CD4-positive, alpha-beta T cell treated with Interleukin-2 at 100 ng/mL for 4 hours (primary cell): ENCODE measurements at regions not wholly inside any gene's neighbourhood (a gene's known extent, or its start where the extent isn't known, plus 50 kb on each side); places are given as distances from the start of the nearest gene placed in this dataset.

Source experiments
- DNase-seq: peaks from one replicate; pipeline ENCODE4 v3.0.0-alpha.2; 2020; ENCODE audit warnings: low spot score

- no peak for DNase-seq
These were observed 952.2 kb downstream of the TUSC7 start for GRCh38 chr3:117661818-117662095.

GRCh38 chr3:117665296-117665695 lies 955.7 kb downstream of the TUSC7 start:
- DNase-seq, result no peak

DNA sequence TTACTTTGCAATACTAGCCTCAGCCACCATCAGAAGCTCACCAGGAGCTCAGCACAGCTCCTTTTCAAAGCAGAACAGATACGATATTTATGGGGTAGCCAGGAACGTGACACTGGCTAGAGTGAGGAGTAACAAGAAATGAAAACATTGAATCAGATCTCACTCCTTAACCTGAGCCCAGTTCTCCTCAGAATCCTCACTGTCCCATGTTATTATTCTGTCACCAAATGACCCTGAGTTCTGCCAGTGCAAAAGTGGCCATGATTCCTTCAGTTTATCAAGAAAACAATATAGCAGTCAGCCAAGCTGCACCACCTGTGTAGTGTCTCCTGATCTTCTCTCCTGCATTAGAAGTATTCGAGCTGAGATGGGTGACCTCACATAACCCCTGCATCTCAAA lies 956.7 kb downstream of the TUSC7 start:
- no peak for DNase-seq

DNA sequence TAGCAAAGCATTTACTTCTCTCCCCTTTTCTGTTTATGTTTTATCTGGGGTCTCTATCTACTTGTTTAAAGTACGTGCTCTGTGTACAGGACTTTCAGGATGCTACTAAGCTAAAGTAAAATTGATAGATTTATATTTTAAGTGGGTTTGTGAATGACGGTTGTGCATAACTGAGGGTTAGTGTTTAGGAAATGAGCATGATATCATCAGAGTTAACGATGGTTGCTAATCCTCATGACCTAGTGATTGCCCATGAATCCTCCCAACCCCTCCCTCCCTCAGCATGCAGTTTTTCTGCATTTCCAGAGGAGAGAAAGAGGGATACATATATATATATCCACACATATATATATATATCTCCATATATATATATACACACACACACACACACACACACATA lies 957.2 kb downstream of the TUSC7 start:
- DNase-seq, result no peak

GRCh38 chr3:117669774-117670173 lies 960.2 kb downstream of the TUSC7 start:
- DNase-seq, result no peak

GRCh38 chr3:117671722-117672318 lies 962.2 kb downstream of the TUSC7 start:
- DNase-seq, result no peak

GRCh38 chr3:117674321-117674720 lies 964.7 kb downstream of the TUSC7 start:
- DNase-seq, result no peak

- no peak for DNase-seq
These were observed 972.0 kb downstream of the TUSC7 start for GRCh38 chr3:117681619-117682018.

GRCh38 chr3:117687096-117687495 lies 977.5 kb downstream of the TUSC7 start:
- no peak for DNase-seq

DNA sequence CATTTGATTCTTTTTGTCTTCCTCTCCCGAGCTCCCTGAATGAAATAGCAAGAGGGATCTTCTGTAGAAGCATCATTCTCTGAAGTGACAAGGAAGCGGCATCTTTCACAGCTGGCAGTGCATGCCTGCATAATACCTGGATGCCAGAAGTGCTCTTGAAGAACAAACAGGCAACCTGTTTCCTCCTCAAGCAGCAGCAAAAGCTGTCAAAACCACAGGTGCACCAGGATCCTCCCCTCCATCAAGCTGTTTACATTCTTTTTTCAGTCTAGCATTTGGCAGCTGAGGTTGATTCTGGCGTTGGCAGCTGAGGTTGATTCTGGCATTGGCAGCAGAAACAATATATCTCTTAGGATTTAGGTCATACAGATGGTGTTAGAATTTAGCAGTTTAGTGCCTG lies 979.0 kb downstream of the TUSC7 start:
- DNase-seq, result no peak

DNA sequence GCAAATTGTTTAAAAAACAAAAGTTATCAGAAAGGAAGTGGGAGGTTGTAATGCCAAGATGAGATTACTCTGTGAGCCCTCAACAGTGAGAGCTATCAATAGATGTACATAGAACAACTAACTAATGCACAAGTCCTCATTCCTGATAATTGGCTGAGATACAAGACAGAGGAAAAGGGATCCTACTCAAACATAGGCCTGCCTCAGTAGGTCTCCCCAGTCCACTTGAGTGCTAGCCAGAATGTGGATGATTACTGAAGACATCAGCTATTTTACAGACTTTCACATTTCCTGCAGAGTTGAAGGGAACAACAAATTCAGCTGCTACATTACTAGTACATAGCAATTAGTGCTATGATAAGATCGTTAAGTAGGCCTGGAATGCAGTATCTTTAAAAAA lies 981.9 kb downstream of the TUSC7 start:
- no peak for DNase-seq

- DNase-seq, result no peak
These were observed 982.9 kb downstream of the TUSC7 start for GRCh38 chr3:117692416-117692995.

DNA sequence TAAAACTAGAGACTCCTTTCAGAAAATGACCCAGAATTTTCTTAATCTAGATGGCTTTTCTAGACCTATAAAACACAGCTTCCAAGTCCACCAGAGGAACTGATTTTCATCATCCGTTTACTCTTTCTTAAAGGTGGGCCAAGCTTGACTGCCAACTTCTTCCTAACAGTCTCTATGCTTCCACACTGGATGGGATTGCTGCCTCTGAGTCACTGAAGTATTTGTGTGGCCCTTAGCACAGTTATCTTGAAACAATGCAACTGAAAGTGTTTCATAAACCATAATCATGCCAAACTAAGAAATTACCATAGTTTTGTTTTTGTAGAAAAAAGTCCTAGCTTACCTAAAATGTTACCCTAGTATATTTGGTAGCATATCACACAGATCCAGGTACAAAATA lies 985.7 kb downstream of the TUSC7 start:
- DNase-seq, result no peak

GRCh38 chr3:117695871-117696645 lies 986.5 kb downstream of the TUSC7 start:
- no peak for DNase-seq

DNA sequence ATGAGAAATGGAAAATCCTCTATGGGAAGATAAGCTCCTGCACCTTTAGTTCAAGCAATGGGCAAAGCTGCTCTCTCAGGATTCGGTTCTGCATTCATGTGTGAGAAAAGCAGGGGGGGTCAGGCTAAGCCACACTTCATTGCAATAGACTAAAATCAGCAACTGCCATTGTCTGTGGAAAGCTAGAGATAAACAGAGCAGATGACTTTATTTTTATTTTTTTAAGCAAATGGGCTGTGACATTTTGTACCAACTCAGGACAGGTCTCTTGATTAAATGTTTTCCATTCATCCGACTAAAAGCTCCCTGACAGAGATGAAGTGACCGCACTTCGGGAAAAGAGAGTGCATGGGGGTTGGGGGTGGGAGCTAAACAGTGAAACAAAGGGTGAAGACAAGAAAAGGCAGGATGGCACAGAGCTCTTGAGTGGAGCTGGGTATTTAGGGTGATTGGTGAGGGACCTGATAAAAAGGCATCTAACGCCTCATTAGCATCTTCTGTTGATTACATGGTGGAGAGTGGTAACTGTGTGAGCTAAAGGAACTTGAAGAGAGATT lies 987.4 kb downstream of the TUSC7 start:
- DNase-seq, result no peak

GRCh38 chr3:117699058-117699457 lies 989.5 kb downstream of the TUSC7 start:
- DNase-seq, result no peak

DNA sequence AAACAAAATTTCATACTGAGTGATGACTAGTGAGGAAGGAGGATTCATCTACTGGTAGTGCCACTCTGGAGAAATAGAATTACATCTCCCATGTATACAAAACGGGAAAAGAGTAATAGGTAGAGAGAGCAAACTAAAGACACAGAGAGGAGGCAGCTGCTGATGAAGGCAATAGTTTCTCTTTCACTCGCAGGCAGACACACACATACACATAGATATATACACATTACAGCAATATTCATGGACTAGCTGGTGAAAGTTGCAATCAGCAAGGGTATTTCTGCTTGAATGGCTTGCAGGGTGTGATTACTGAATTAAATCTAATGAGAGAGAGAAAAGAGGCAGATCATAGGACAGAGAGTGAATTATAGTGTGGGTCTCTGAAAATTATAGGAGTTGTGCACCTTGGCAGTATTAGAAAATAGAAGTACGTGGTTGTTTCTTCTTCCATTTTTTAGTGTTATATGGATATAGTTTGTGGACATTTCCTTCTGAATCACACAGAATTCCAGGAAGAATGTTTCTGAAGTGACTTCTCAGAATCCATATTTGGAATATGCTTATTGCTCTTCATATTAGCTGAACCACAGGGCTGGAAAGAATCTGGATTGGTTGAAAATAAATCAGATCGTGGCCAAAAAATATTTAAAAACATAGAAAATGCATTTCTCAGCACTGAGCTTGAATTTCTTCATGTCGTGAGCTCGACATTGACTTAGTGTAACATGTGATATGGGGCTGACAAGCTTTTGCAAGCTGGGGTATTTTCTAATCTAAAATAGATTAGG lies 991.2 kb downstream of the TUSC7 start:
- DNase-seq, result no peak

DNA sequence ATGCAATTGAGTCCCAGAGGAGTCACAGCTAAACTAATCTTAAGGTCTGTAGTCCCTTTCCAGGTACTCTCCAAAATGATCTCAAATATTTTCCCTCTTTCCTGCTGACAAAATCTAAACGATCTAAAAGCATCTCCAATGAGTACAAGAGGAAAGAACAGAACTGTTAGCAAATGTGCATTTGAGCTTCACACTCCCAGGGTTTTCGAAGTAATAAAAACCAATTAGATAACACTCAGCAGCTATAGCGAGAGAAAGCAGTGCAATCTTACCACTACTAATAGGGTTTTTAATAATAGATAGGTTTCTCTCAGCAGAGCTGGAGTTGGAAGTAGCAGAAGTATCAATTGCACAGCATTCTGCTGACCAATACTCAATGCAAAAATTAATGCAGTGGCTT lies 995.4 kb downstream of the TUSC7 start:
- no peak for DNase-seq

DNA sequence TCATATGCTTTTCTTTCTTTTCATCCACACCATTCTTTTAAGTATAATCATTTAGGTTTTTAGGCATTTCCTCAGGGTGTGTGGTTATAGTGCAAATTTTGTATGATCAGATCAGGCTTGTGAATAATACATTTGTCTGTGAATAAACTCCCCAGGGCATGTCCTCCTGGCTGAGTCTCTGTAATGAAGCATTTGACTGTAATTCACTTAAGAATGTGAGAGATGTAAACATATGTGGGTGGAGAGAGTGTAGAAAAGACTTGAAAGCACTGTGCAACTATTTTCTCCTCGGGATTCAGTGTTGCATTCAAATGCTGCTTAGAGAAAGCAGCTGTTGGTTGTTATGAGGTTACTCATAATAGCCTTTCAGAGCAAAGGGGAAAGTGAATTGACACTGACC lies 996.5 kb downstream of the TUSC7 start:
- DNase-seq, result no peak

- no peak for DNase-seq
These were observed 997.2 kb downstream of the TUSC7 start for GRCh38 chr3:117706756-117707155.

DNA sequence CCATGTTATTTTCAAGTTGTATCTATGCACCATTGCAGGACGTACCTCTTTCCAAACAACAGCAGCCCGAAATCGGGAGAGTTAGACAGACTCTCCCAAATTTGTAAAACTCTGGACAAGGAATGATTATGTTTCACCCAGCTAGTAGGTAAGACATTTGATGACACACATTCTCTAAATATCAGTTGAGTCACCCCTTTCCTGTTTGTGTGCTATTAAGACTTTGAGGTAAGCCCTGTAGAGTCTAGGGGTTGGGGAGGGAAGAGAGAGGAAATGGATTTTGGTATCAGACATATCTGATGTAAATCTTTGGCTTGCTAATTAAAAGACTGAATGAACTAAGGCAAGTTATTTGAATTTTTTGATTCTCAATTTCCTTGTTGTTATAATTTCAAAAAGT lies 999.0 kb downstream of the TUSC7 start:
- no peak for DNase-seq

DNA sequence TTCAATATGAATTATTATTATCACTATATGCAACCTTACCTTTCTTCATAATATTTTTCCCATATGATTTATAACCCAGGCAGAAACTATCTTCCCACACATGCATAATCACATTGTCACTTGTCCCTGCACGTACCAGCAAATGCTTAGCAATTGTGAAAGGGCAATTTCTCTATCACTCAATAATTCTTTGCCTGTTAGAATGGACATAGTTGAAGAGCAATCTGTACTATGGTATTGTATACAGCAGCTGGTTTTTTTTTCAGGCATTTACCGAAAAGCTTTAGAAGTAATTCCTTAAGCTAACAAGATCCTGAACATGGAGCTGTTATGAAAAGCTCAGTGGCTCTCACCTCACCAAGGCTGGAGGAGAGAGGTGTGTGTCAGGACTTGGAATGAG lies 999.5 kb downstream of the TUSC7 start:
- no peak for DNase-seq

GRCh38 chr3:117710501-117710900 lies 1000.9 kb downstream of the TUSC7 start:
- no peak for DNase-seq
